GM23248 (cell line): ENCODE measurements at regions not wholly inside any gene's neighbourhood (a gene's known extent, or its start where the extent isn't known, plus 50 kb on each side); places are given as distances from the start of the nearest gene placed in this dataset.

Experiments used
- EZH2 ChIP-seq: fragments of 200-600 bp; sonication (generic); IDR thresholded peaks from 2 replicates; pipeline ENCODE4 v1.6.1; 2018; ENCODE audit warnings: antibody characterized with exemption, mild to moderate bottlenecking; ENCODE audit not compliant: insufficient read depth, poor library complexity, severe bottlenecking
- EZH2phosphoT487 ChIP-seq: fragments of 200-600 bp; sonication (generic); IDR thresholded peaks from 2 replicates; pipeline ENCODE4 v1.6.1; 2018; ENCODE audit warnings: antibody characterized with exemption, moderate library complexity, mild to moderate bottlenecking, low read depth; ENCODE audit not compliant: insufficient read depth

DNA sequence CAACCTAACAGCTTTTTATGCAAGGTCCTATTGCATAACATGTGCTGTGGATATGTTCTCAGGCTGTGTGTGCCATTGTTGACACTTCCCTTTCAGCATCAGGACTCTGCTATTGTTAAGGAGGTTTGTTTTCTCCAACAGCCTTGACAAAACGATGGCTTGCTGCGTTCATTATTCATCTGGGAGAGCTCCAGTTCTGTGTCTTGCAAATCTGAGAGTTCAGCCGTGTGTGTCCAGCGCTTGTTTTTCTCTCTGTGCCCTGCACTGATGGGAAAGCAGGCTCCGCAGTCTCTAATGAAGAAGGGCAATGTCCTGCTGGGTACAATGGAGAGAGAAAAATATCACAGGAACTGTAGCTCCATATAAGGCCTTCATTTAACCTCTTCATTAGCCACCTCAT lies 63.7 kb downstream of the CLDN17 start:
- no peak for TF ChIP-seq EZH2phosphoT487
- TF ChIP-seq EZH2 = no peak
